Fibroblast of lung (primary cell): ENCODE measurements at regions not wholly inside any gene's neighbourhood (a gene's known extent, or its start where the extent isn't known, plus 50 kb on each side); places are given as distances from the start of the nearest gene placed in this dataset.
"Not testable (repeated sequence)": the region's sequence is repeated elsewhere in the genome, so short reads cannot be mapped to it uniquely, and the experiment has no call there.

Experiments used
- DNase-seq, 2 donors: peaks; one replicate each; pipeline versions ENCODE4 v3.0.0 to v3.0.0-alpha.2; 2010; ENCODE audit warnings: low read depth in 2 of 2
- H2AFZ ChIP-seq: 2 replicates; pipeline ENCODE4 v1.5.1; 2012; ENCODE audit warnings: low read length, control low read depth, inconsistent platforms
- H3K27ac ChIP-seq: 2 replicates; pipeline ENCODE4 v1.5.1; 2011; ENCODE audit warnings: low read length, control low read depth; ENCODE audit not compliant: insufficient read depth
- H3K27me3 ChIP-seq: 2 replicates; pipeline ENCODE4 v1.5.1; 2011; ENCODE audit warnings: mild to moderate bottlenecking, low read length; ENCODE audit not compliant: control insufficient read depth, insufficient read depth
- H3K36me3 ChIP-seq: 2 replicates; pipeline ENCODE4 v1.5.1; 2011; ENCODE audit warnings: low read length; ENCODE audit not compliant: control insufficient read depth, insufficient read depth
- H3K4me1 ChIP-seq: 2 replicates; pipeline ENCODE4 v1.5.1; 2011; ENCODE audit warnings: low read length; ENCODE audit not compliant: control insufficient read depth, insufficient read depth; ENCODE audit errors: extremely low read depth
- H3K4me2 ChIP-seq: 2 replicates; pipeline ENCODE4 v1.5.1; 2011; ENCODE audit warnings: low read length, control low read depth; ENCODE audit not compliant: insufficient read depth; ENCODE audit errors: extremely low read depth
- H3K4me3 ChIP-seq, 4 experiments: fragments of 200-600 bp in 1 of 4; sonication (generic) in 1 of 4; replicated peaks in 1 of 4; 2 replicates each; pipeline ENCODE4 v1.5.1; 2011 to 2016; ENCODE audit warnings: low read length in 4 of 4, low read depth in 3 of 4, mild to moderate bottlenecking in 3 of 4, control low read depth in 2 of 4, inconsistent platforms in 1 of 4, mixed read lengths in 1 of 4; ENCODE audit not compliant: insufficient read depth in 1 of 4; ENCODE audit errors: control extremely low read depth in 1 of 4
- H3K79me2 ChIP-seq: 2 replicates; pipeline ENCODE4 v1.5.1; 2012; ENCODE audit warnings: mild to moderate bottlenecking, low read length, inconsistent platforms; ENCODE audit not compliant: control insufficient read depth, insufficient read depth
- H3K9ac ChIP-seq: 2 replicates; pipeline ENCODE4 v1.5.1; 2011; ENCODE audit warnings: mild to moderate bottlenecking, low read length, control low read depth; ENCODE audit not compliant: insufficient read depth
- H3K9me3 ChIP-seq: 2 replicates; pipeline ENCODE4 v1.5.1; 2012; ENCODE audit warnings: low read depth, low read length; ENCODE audit not compliant: control insufficient read depth, insufficient read depth
- H4K20me1 ChIP-seq: 2 replicates; pipeline ENCODE4 v1.5.1; 2011; ENCODE audit warnings: low read length; ENCODE audit not compliant: control insufficient read depth, insufficient read depth; ENCODE audit errors: extremely low read depth
- CTCF ChIP-seq, 2 donors: IDR thresholded peaks in 1 of 2; conservative IDR thresholded peaks in 1 of 2; 1 replicate in 1 of 2; 2 replicates in 1 of 2; pipeline ENCODE4 v1.5.1; 2011 to 2012; ENCODE audit warnings: low read length in 2 of 2, control low read depth in 1 of 2, inconsistent platforms in 1 of 2, low read depth in 1 of 2, mild to moderate bottlenecking in 1 of 2
- EZH2 ChIP-seq: IDR thresholded peaks from 2 replicates; pipeline ENCODE4 v1.5.1; 2012; ENCODE audit warnings: low read length, control low read depth, mild to moderate bottlenecking; ENCODE audit errors: missing control alignments

- no peak for DNase-seq
- H3K4me1 ChIP-seq: no peaks in the 10 kb centered on the region
- no peaks in the 10 kb centered on the region for H4K20me1 ChIP-seq
- H3K9ac ChIP-seq: no peak overlapping the region
- no peak overlapping the region for H3K4me2 ChIP-seq
- no peaks in the 10 kb centered on the region for H3K9me3 ChIP-seq
- no peak overlapping the region for H3K27ac ChIP-seq
- no peak overlapping the region for H3K4me3 ChIP-seq
- H3K79me2 ChIP-seq: no peaks in the 10 kb centered on the region
- H2AFZ ChIP-seq: no peak overlapping the region
- H3K36me3 ChIP-seq: no peaks in the 10 kb centered on the region
- H3K27me3 ChIP-seq: no peaks in the 10 kb centered on the region
- no peak for TF ChIP-seq EZH2
- TF ChIP-seq CTCF (conservative IDR thresholded peaks at IDR 0.05 in 1 of 2, IDR thresholded peaks at IDR 0.05 in 1 of 2; ENCODE audit: low read depth in 1 of 2, low read length in 2 of 2): no peak
Measured at GRCh38 chr12:131333621-131334440, 377.1 kb upstream of the SFSWAP start.

GRCh38 chr12:131334835-131335234 lies 376.1 kb upstream of the SFSWAP start:
- no peak overlapping the region for H3K27ac ChIP-seq
- H2AFZ ChIP-seq: no peak overlapping the region
- H3K9ac ChIP-seq: no peak overlapping the region
- no peaks in the 10 kb centered on the region for H3K4me1 ChIP-seq
- no peaks in the 10 kb centered on the region for H4K20me1 ChIP-seq
- H3K27me3 ChIP-seq: no peaks in the 10 kb centered on the region
- no peaks in the 10 kb centered on the region for H3K9me3 ChIP-seq
- H3K36me3 ChIP-seq: no peaks in the 10 kb centered on the region
- DNase-seq: no peak
- H3K4me2 ChIP-seq: no peak overlapping the region
- no peak overlapping the region for H3K4me3 ChIP-seq
- H3K79me2 ChIP-seq: no peaks in the 10 kb centered on the region
- no peak for TF ChIP-seq CTCF (conservative IDR thresholded peaks at IDR 0.05 in 1 of 2, IDR thresholded peaks at IDR 0.05 in 1 of 2; ENCODE audit: low read depth in 1 of 2, low read length in 2 of 2)
- no peak for TF ChIP-seq EZH2

- no peak overlapping the region for H3K4me3 ChIP-seq
- H2AFZ ChIP-seq: no peak overlapping the region
- DNase-seq: no peak
- TF ChIP-seq EZH2: no peak
- no peak for TF ChIP-seq CTCF (conservative IDR thresholded peaks at IDR 0.05 in 1 of 2, IDR thresholded peaks at IDR 0.05 in 1 of 2; ENCODE audit: low read depth in 1 of 2, low read length in 2 of 2)
- no peaks in the 10 kb centered on the region for H3K4me1 ChIP-seq
- no peaks in the 10 kb centered on the region for H4K20me1 ChIP-seq
- H3K27ac ChIP-seq: no peak overlapping the region
- no peaks in the 10 kb centered on the region for H3K36me3 ChIP-seq
- no peaks in the 10 kb centered on the region for H3K79me2 ChIP-seq
- H3K4me2 ChIP-seq: no peak overlapping the region
- no peaks in the 10 kb centered on the region for H3K9me3 ChIP-seq
- H3K9ac ChIP-seq: no peak overlapping the region
- no peaks in the 10 kb centered on the region for H3K27me3 ChIP-seq
Measured at GRCh38 chr12:131335456-131335855, 375.4 kb upstream of the SFSWAP start.

- not testable (repeated sequence) for H3K9me3 ChIP-seq, H3K27me3 ChIP-seq, H3K36me3 ChIP-seq, H3K4me2 ChIP-seq, H2AFZ ChIP-seq, H3K4me1 ChIP-seq, H4K20me1 ChIP-seq, H3K79me2 ChIP-seq, H3K4me3 ChIP-seq, DNase-seq, H3K27ac ChIP-seq, H3K9ac ChIP-seq
Measured at GRCh38 chr12:131337861-131338260, 373.0 kb upstream of the SFSWAP start.
